ENCODE measurements at regions not wholly inside any gene's neighbourhood (a gene's known extent, or its start where the extent isn't known, plus 50 kb on each side); places are given as distances from the start of the nearest gene placed in this dataset.

- no CpG with 5 or more reads among the region's 2 CpGs for WGBS, 2 experiments (ENCODE audit: extremely low coverage in 2 of 2, insufficient read length in 1 of 2)
- H3K23ac ChIP-seq (ENCODE audit: low read depth, low read length): no peak overlapping the region
- H2BK5ac ChIP-seq (ENCODE audit: low read depth, low read length, poor library complexity, severe bottlenecking): no peak overlapping the region
- no peak overlapping the region for H3K4ac ChIP-seq (ENCODE audit: low read depth, low read length)
- no TSS peak for BruUV-seq (replicated peaks)
- ChIA-PET POLR2A (ENCODE audit: unreplicated experiment) (no interaction called here), CTCF (no interaction called here)
- 0 out of 2 replicates have a peak, but pooled peaks cover 3% of the 10 kb centered on the region for H3K9me1 ChIP-seq (ENCODE audit: insufficient read depth, low read length)
- no peak overlapping the region for H2BK120ac ChIP-seq (ENCODE audit: low read depth, low read length)
- no peak overlapping the region for H3K56ac ChIP-seq (ENCODE audit: extremely low read depth, insufficient read depth, low read length)
- no peaks in the 10 kb centered on the region for H4K20me1 ChIP-seq (ENCODE audit: insufficient read depth, low read length)
- no peak overlapping the region for H3K4me2 ChIP-seq (ENCODE audit: low read depth, low read length)
- H2AK9ac ChIP-seq (replicated peaks; ENCODE audit: low read depth, low read length, poor library complexity): no peak overlapping the region
- H3K4me3 ChIP-seq (ENCODE audit: insufficient read depth, low read depth, low read length): no peak overlapping the region
- H3K79me1 ChIP-seq (ENCODE audit: low read depth in 1 of 2, low read length in 2 of 2): no peaks in the 10 kb centered on the region
- H4K8ac ChIP-seq (ENCODE audit: low read depth in 2 of 2, low read length in 2 of 2): no peak overlapping the region
- ATAC-seq (ENCODE audit: low read depth) (no peak), DNase-seq (no peak)
- H2AFZ ChIP-seq (replicated peaks; ENCODE audit: low read length, poor library complexity): no peak overlapping the region
- TF ChIP-seq RFX5 (IDR thresholded peaks at IDR 0.05; ENCODE audit: low read depth, low read length) (no peak), USF2 (IDR thresholded peaks at IDR 0.05; ENCODE audit: low read depth, low read length) (no peak), ELK1 (IDR thresholded peaks at IDR 0.05; ENCODE audit: borderline replicate concordance, low read depth, low read length) (no peak), FOS (IDR thresholded peaks at IDR 0.05; ENCODE audit: low read depth, low read length) (no peak), CEBPB (IDR thresholded peaks at IDR 0.05; ENCODE audit: low read depth, low read length) (no peak), CTCF (conservative IDR thresholded peaks at IDR 0.05; ENCODE audit: low read depth, low read length) (no peak), SMC3 (IDR thresholded peaks at IDR 0.05; ENCODE audit: low read depth, low read length) (no peak), MAFK (IDR thresholded peaks at IDR 0.05; ENCODE audit: low read depth, low read length) (no peak), CHD1 (IDR thresholded peaks at IDR 0.05; ENCODE audit: low read depth, low read length) (no peak), RAD21 (IDR thresholded peaks at IDR 0.05; ENCODE audit: low read length) (no peak), NFE2L2 (IDR thresholded peaks at IDR 0.05; ENCODE audit: low read depth, low read length) (no peak), BHLHE40 (IDR thresholded peaks at IDR 0.05; ENCODE audit: low read depth, low read length) (no peak), POLR2A (IDR thresholded peaks at IDR 0.05; ENCODE audit: low read depth, low read length) (no peak), RCOR1 (IDR thresholded peaks at IDR 0.05; ENCODE audit: insufficient replicate concordance, low read length) (no peak), MXI1 (IDR thresholded peaks at IDR 0.05; ENCODE audit: borderline replicate concordance, low read depth, low read length) (no peak), MAZ (IDR thresholded peaks at IDR 0.05; ENCODE audit: borderline replicate concordance, low read depth, low read length) (no peak)
- H2AK5ac ChIP-seq (ENCODE audit: low read depth, low read length): no peak overlapping the region
- H3K9ac ChIP-seq (ENCODE audit: low read depth, low read length): no peak overlapping the region
- no peak overlapping the region for H3K18ac ChIP-seq (ENCODE audit: low read depth, low read length)
- no peak overlapping the region; the same call in 1 of the 2 replicates for H2BK20ac ChIP-seq (ENCODE audit: low read depth, low read length)
- H4K5ac ChIP-seq (ENCODE audit: low read depth, low read length): no peak overlapping the region
- no peaks in the 10 kb centered on the region for H3K36me3 ChIP-seq (ENCODE audit: control insufficient read depth, insufficient read depth, low read length)
- no peak overlapping the region for H4K91ac ChIP-seq (ENCODE audit: insufficient read depth, low read depth, low read length)
- H3K9me3 ChIP-seq (ENCODE audit: control insufficient read depth, insufficient read depth, low read length): no peaks in the 10 kb centered on the region
- no peak overlapping the region for H2BK15ac ChIP-seq (ENCODE audit: low read depth, low read length)
- intact Hi-C loops (cut with micrococcal nuclease) (no loop called here), dilution Hi-C loops (cut with HindIII; ENCODE audit: low sequenced_read_pairs, unreplicated experiment) (no loop called here), in situ Hi-C loops (cut with MboI; ENCODE audit: low sequenced_read_pairs) (no loop called here)
- no peaks in the 10 kb centered on the region for H3K27me3 ChIP-seq (ENCODE audit: control insufficient read depth, insufficient read depth, low read length)
- H3K14ac ChIP-seq (replicated peaks; ENCODE audit: low read depth, low read length): no peak overlapping the region
- H3K27ac ChIP-seq (ENCODE audit: insufficient read depth, low read length): no peak overlapping the region
- no peaks in the 10 kb centered on the region for H3K4me1 ChIP-seq (ENCODE audit: control insufficient read depth, insufficient read depth, low read length)
These were observed 324.2 kb downstream of the ANTXR2 start for GRCh38 chr4:79748835-79749234.

All from IMR-90 (cell line).